SH-SY5Y (cell line): ENCODE measurements at regions not wholly inside any gene's neighbourhood (a gene's known extent, or its start where the extent isn't known, plus 50 kb on each side); places are given as distances from the start of the nearest gene placed in this dataset.

Source experiments
- GATA2 ChIP-seq: IDR thresholded peaks from 2 replicates; pipeline ENCODE4 v1.6.1; 2011; ENCODE audit warnings: mild to moderate bottlenecking, low read depth, low read length
- GATA3 ChIP-seq: IDR thresholded peaks from 2 replicates; pipeline ENCODE4 v1.6.1; 2011; ENCODE audit warnings: low read depth, mild to moderate bottlenecking, low read length, moderate library complexity

DNA sequence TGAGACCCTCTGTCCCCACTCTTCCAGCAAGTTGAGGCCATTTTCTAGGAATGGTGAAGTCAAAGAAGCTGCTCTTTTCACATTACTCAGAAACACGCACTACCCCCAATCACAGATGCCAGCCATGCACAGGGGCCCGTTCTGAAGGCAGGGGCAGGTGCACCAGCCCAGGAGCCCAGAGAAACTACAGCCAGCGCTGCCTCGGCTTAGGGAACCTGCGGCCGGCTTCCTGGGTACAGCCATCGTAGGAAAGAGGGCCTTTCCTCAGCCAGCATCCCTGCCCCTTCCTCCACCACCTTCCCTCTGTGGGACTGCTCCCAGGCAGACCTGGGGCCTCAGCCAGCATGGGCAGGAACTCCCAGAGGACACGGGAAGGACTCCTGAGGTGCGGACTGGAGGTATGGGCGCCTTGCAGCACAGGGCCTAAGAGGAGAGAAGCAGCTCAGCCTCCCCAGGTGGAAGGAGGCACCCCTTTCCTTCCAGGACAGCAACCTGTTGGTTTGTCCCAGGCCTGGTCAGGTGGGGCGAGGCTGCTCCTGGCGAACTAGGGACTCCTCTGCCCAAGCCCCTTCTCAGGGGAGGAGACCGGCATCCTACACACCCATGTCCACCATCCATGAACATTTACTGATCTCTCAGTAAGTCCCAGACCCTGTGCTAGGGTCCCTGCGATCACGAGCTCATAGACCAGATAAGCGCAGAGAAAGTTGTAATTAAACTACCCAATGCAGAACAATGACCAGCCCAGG, 99.0 kb upstream of the ID2 start:
- TF ChIP-seq GATA2 (no peak), GATA3 (no peak)

DNA sequence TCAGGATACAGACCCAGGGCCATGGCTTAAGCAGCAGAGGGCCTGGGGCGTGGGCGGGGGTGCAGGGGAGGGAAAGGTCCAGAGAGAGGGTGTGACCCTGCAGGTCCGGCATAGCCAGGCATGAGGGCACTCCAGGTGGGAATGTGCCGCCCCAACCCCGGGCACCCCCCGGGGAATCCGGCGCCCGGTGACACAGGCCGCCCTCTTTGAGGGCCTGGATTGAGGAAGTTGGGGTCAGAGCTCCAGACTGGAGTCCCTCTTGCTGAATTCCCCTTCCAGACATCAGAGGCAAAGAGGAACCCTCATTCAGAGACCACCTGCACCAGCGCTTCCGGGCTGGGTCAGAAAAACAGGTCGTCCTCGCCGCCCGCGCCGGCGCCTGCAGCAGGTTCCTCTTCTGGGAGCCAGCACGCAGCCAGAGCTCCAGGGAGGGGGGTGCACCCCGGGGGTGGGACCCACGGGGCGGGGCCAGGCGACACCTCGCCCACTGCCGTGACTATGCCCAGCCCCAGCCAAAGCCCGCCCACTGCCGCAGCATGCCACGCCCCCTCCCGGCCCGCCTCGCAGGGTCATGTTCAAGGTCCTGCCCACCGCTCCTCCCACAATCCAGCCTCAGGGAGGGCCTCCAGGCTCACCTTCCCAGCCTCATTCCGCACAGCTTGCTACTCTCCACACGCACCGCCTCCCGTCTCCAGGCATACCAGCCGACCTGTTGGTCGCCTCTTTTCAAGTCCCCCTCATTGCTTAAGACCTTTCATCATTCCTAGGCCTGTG, 98.3 kb upstream of the ID2 start:
- TF ChIP-seq GATA3 (no peak), GATA2 (no peak)

DNA sequence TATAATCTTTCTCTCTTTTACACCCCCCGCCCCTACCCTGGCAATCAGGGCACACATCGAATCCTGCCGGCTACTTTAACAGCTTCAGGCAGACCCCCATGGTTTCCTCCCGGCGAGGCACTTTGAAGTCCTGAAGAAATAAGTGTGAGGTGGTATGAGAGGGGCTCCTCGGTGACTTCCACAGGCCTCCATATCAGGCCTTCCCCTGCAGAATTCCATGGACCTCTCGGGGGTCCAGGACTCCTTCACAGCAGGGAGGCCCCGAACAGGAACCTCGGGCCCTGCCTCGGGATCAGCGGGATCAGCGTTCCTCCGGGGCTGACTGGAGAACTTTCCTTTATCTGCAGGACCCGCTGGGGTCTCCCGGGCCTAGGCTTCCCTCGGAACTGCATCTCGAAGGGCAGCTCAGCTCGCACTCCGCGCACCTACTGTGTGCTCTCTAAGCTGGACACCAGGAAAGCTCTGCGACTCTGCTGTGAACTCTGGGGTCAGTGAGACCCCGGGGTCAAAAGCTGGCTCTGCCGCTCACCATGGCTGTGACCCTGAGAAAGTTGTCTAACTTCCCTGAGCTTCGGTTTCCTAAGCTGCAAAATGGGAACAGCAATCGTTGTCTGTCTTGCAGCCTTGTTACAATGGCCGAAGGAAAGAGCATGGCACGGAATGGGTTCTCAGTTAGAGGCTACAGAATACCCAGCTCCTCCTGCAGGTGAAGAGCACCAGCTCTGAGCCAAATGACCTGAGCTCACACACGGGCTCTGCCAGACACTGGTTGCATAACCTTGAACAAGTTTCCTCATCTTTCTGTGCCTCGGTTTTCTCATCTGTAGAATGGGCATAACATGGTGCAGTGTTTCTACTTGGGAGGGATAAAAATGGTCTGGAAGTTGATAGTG, 97.4 kb upstream of the ID2 start:
- TF ChIP-seq GATA2 (no peak), GATA3 (no peak)

DNA sequence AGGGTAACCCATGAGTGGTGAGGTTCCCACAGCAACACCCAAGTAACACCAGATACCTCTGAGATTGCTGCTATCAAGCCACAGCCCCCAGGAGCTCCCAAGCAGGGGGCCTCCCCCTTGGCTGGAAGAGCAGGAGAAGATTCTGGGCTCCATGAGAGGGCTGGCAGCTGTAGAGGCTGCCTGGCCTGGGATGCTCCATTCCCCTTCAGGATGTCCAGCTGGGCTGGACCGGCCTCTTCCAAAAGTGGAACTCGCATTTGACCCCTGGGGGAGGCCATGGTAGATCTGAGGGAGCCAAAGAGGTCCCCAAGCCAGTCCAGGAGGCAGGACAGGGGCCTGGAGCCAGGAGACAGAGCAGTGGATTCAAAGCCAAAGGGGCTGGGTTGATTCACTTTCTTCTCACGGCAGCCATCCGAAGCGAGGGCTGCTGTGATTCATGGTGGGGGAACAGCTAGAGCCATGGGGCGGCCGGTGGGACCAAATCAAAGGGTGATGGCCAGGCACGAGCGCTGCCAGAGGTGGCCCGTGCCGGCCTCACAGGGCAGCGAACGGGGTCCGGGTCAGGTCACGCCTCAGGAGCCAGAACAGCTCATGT, 95.3 kb upstream of the ID2 start:
- TF ChIP-seq GATA2 (no peak), GATA3 (no peak)

DNA sequence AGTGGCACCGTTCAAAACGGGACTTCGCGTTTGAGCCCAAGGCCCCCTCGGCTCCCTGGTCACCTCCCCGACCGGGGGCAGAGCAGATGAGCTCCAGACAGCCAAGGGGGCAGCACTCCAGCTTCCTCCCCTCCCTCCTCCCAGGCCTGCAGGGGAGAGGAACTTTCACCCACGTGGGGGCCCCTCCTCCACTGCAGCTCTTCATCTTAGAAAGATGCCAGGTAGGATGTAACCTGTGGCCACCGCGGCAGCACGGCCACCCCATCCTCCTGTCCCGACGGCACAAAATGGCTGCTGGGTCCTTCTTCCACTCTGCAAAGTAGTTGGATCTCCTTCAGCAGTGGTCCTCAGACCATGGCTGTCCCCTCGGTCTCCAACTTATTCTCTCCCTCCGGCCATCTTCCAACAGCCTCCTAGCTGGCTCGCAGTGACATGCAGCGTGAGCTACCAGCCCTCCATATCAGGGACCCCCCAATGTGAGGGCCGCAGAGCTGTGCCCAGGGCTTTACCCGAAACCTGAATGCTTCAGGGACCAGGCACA, 94.5 kb upstream of the ID2 start:
- TF ChIP-seq GATA2 = no peak
- no peak for TF ChIP-seq GATA3

DNA sequence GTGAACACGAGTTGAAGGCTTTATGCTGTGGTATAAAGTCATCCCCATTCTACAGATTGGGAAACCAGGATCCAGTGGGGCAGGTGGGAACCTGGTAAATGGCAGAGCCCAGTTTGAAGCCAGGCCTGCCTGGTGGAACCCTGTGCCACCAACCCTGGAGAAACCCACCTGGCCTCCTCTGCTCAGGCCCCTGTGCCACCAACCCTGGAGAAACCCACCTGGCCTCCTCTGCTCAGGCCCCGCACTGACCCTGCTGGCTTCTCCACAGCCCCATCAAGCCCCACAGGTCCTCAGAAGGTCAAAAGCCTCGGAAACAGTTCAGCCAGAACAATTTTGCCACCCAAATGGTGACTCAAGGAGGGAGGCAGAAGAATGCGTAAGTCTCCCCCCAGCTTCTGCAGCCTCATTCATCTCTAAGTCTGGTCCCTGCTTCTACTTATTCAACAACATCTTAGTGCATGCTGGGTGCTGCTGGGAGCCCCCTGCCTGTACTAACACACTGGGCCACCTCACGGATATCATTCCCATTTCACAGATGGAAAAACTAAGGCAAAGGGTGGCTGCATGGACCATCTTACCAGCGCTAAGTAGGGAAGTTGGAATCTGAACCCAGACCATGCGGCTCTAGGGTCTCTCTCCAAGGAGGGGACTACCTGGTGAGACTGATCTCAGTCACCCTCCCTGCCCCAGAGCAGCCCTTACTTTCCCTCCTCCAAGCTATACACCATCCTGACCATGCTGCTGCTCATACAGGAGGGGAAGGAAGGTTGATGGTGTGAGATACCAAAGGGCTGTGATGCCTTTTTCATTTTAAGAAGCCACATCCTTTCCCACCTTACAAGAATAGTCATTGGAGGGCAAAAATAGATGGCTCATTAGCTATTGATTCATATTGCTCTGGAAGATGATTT, 93.7 kb upstream of the ID2 start:
- TF ChIP-seq GATA2 (no peak), GATA3 (no peak)

DNA sequence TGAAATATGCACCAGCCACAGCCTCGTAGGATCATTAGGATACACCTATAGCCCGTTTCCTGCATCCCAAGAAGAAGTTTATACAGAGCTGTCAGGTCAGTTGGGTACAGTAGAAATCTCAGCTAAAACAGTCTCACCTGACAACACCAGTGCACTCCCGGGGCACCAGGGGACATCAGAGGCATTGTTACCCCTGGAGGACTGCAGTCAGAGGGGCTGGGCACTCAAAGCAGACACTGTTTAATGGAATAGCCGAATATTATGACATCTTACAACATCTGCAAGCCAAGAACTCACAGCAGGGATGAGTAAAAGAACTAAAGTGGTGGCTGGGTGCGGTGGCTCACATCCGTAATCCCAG, 93.0 kb upstream of the ID2 start:
- TF ChIP-seq GATA2 (no peak), GATA3 (no peak)

DNA sequence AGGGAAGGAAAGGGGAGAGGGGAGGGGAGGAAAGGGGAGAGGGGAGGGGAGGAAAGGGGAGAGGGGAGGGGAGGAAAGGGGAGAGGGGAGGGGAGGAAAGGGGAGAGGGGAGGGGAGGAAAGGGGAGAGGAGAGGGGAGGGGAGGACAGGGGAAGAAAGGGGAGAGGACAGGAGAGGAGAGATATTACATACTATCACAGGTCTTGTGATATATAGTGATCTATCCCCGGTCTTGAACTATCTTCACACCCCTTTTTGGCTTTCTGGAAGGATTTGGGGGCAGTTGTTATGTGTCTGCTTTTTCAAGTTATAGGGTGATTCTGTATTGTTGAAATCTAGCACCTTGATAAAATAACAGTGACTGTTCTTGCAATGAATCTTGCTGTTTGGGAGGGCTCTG, 92.1 kb upstream of the ID2 start:
- TF ChIP-seq GATA2 (no peak), GATA3 (no peak)

DNA sequence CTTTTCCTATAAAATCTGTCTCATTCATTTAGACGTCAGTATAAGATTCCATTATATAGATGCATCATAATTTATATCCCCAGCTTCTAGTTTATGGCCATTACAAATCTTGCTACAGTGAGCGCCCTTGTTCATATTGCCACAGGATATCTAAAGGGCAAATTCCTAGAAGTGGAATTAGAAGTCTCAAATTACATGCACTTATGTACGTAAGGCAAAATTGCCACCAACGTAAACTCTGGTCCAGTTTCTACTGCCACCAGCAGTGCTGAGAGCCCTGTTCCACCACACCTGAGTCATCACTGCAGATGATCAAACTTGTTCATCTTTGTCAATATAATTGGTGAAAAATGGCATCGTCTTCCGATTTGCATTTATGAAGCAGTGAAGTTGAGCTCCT, 90.9 kb upstream of the ID2 start:
- no peak for TF ChIP-seq GATA3
- TF ChIP-seq GATA2 = no peak

DNA sequence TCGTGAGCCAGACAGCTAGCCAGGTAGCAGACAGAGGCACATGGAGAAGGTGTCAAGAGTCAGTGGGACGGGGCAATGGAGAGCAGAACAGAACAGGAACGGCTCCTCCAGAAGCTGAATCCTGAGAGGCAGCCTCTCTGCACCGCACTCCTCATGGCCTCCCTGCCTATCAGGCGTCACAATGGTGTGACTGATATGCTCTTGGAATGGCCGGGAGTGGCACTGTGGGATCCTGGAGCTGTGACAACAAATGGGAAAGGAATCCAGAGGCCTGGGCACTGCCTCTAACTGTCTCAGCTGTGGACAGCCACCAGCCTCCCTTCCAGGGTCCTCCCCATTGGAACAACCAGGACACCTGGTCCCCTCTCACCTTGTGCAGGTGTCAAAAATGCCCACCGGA, 89.1 kb upstream of the ID2 start:
- TF ChIP-seq GATA3 = no peak
- no peak for TF ChIP-seq GATA2

DNA sequence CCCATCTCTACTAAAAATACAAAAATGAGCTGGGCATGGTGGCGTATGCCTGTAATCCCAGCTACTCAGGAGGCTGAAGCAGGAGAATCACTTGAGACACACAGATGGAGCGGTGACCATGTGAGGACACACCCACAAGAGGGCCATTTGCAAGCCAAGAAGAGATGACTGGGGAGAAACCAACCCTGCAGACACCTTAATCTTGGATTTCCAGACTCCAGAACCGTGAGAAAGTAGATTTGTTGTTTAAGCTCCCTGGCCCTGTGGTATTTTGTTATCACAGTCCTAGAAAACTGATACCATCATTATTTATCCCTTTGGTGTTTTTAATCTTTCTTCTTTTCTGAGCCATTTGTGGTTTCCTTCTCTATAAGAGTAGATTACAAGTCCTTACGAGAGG, 88.6 kb upstream of the ID2 start:
- TF ChIP-seq GATA2 (no peak), GATA3 (no peak)

DNA sequence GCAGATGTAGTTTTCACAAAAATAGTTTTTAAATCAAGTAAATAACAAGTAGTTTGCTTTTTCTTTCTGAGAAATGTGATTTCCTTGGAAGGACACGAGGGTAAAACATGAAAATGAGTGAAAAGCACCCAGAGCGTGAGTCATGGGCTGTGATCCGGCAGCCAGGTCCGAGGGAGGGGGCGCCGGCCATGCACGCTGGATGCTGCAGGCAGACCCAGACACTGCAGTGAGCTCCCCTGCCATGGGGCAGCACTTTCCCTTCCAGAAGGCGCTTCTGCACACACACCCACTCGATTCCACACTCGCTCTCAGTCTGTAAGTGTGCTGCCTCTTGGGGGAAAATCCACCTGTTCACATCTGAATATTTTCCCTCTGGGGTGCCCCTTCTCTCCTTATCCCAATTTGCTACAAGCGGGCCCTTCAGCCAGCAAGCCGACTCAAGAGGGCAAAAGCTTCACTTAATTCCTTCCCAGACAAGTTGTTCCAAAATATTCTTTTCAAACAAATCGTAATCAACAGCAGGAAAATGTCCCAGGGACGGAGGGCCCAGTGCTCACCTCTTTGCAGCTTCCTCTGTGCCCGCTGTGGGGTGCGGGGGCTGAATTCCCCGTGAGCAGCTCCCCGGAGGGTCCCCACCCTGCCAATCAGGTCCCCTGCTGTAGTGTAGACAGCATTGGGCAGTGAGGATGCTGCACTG, 87.0 kb upstream of the ID2 start:
- TF ChIP-seq GATA2 = no peak
- no peak for TF ChIP-seq GATA3
